ENCODE measurements at regions not wholly inside any gene's neighbourhood (a gene's known extent, or its start where the extent isn't known, plus 50 kb on each side); places are given as distances from the start of the nearest gene placed in this dataset.

- ATAC-seq (no peak), DNase-seq (ENCODE audit: extremely low read depth in 1 of 4, low spot score in 3 of 4) (no peak), FAIRE-seq (no peak)
- BruUV-seq (replicated peaks) = no TSS peak
- Histone ChIP-seq H3K27me3 (ENCODE audit: control insufficient read depth in 2 of 2, insufficient read depth in 2 of 2, low read length in 2 of 2) (no peaks in the 10 kb centered on the region), H3K9ac (ENCODE audit: insufficient read depth in 1 of 2, low read depth in 2 of 2, low read length in 2 of 2) (no peak overlapping the region), H3K4me1 (replicated peaks in 1 of 2; ENCODE audit: control insufficient read depth in 2 of 2, insufficient read depth in 2 of 2, low read length in 2 of 2) (no peaks in the 10 kb centered on the region), H3K36me3 (ENCODE audit: control insufficient read depth, insufficient read depth, low read length) (no peaks in the 10 kb centered on the region), H3K9me3 (replicated peaks; ENCODE audit: control insufficient read depth, insufficient read depth, low read depth, low read length) (no peaks in the 10 kb centered on the region), H3K4me2 (ENCODE audit: insufficient read depth, low read length) (no peak overlapping the region), H3K9me1 (ENCODE audit: control insufficient read depth, insufficient read depth, low read length) (no peaks in the 10 kb centered on the region), H3K27ac (ENCODE audit: extremely low read depth, low read depth, low read length) (no peak overlapping the region), H3K79me2 (ENCODE audit: control insufficient read depth, insufficient read depth, low read length) (no peaks in the 10 kb centered on the region), H2AFZ (ENCODE audit: low read depth, low read length) (no peak overlapping the region), H3K4me3 (no peak overlapping the region), H4K20me1 (replicated peaks; ENCODE audit: control insufficient read depth, insufficient read depth, low read length) (no peaks in the 10 kb centered on the region)
- 25% methylated on average over 1 of the region's 1 CpG for WGBS (ENCODE audit: insufficient coverage, low coverage, missing lambda C conversion rate)
- TF ChIP-seq CLOCK (CRISPR knock-in tag; IDR thresholded peaks at IDR 0.05; ENCODE audit: borderline replicate concordance) (no peak), YY1 (IDR thresholded peaks at IDR 0.05; ENCODE audit: borderline replicate concordance in 1 of 3, control insufficient read depth in 1 of 3, extremely low read depth in 1 of 3, insufficient read depth in 3 of 3, insufficient read length in 1 of 3, insufficient replicate concordance in 2 of 3, low read depth in 1 of 3, low read length in 2 of 3) (no peak), ZBTB2 (IDR thresholded peaks at IDR 0.05) (no peak), SMAD1 (IDR thresholded peaks at IDR 0.05; ENCODE audit: low read depth, low read length, partially characterized antibody) (no peak)
- TF ChIP-seq, protein P1, sequence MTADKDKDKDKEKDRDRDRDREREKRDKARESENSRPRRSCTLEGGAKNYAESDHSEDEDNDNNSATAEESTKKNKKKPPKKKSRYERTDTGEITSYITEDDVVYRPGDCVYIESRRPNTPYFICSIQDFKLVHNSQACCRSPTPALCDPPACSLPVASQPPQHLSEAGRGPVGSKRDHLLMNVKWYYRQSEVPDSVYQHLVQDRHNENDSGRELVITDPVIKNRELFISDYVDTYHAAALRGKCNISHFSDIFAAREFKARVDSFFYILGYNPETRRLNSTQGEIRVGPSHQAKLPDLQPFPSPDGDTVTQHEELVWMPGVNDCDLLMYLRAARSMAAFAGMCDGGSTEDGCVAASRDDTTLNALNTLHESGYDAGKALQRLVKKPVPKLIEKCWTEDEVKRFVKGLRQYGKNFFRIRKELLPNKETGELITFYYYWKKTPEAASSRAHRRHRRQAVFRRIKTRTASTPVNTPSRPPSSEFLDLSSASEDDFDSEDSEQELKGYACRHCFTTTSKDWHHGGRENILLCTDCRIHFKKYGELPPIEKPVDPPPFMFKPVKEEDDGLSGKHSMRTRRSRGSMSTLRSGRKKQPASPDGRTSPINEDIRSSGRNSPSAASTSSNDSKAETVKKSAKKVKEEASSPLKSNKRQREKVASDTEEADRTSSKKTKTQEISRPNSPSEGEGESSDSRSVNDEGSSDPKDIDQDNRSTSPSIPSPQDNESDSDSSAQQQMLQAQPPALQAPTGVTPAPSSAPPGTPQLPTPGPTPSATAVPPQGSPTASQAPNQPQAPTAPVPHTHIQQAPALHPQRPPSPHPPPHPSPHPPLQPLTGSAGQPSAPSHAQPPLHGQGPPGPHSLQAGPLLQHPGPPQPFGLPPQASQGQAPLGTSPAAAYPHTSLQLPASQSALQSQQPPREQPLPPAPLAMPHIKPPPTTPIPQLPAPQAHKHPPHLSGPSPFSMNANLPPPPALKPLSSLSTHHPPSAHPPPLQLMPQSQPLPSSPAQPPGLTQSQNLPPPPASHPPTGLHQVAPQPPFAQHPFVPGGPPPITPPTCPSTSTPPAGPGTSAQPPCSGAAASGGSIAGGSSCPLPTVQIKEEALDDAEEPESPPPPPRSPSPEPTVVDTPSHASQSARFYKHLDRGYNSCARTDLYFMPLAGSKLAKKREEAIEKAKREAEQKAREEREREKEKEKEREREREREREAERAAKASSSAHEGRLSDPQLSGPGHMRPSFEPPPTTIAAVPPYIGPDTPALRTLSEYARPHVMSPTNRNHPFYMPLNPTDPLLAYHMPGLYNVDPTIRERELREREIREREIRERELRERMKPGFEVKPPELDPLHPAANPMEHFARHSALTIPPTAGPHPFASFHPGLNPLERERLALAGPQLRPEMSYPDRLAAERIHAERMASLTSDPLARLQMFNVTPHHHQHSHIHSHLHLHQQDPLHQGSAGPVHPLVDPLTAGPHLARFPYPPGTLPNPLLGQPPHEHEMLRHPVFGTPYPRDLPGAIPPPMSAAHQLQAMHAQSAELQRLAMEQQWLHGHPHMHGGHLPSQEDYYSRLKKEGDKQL (CRISPR knock-in tag; IDR thresholded peaks at IDR 0.05; ENCODE audit: borderline replicate concordance) = no peak
- CTCF ChIA-PET (ENCODE audit: low intra/inter-chr PET ratio) = no interaction called here
- in situ Hi-C loops (cut with MboI) = no loop called here
- POLR2A ChIA-PET = no interaction called here
- intact Hi-C loops (cut with micrococcal nuclease) = no loop called here
Measured at GRCh38 chr4:20443015-20443805, 191.5 kb downstream of the SLIT2 start.
